Astrocyte (in vitro differentiated cells and primary cell): ENCODE measurements at regions not wholly inside any gene's neighbourhood (a gene's known extent, or its start where the extent isn't known, plus 50 kb on each side); places are given as distances from the start of the nearest gene placed in this dataset.

Experiments used
- EZH2 ChIP-seq: IDR thresholded peaks from 2 replicates; pipeline ENCODE4 v1.6.1; 2012; ENCODE audit warnings: mild to moderate bottlenecking, low read length, inconsistent platforms; ENCODE audit not compliant: insufficient read depth
- TF ChIP-seq, protein P1 (sequence below): IDR thresholded peaks from 2 replicates; pipeline ENCODE4 v1.5.1; 2011; ENCODE audit warnings: low read depth, mild to moderate bottlenecking, inconsistent platforms, low read length, moderate library complexity; ENCODE audit not compliant: insufficient read depth

DNA sequence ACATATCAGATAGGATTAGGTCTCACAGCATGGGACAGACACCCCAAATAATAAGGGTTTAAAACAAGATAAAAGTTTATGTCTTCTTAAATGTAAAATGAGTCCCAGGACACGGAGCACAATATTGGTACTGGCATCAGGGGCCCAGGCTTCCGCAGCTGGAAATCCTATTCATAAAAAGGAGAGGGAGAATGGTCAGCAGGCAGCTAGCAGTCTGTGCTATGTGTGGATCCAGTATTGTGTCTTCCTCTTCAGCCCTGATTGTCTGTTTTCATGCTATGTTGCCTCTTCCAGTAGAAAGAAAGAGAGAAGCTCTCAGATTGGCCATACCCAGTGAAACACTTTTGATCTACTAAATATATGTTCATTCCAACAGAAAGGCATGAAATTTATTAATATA, 319.3 kb upstream of the SLCO3A1 start:
- TF ChIP-seq, protein P1, sequence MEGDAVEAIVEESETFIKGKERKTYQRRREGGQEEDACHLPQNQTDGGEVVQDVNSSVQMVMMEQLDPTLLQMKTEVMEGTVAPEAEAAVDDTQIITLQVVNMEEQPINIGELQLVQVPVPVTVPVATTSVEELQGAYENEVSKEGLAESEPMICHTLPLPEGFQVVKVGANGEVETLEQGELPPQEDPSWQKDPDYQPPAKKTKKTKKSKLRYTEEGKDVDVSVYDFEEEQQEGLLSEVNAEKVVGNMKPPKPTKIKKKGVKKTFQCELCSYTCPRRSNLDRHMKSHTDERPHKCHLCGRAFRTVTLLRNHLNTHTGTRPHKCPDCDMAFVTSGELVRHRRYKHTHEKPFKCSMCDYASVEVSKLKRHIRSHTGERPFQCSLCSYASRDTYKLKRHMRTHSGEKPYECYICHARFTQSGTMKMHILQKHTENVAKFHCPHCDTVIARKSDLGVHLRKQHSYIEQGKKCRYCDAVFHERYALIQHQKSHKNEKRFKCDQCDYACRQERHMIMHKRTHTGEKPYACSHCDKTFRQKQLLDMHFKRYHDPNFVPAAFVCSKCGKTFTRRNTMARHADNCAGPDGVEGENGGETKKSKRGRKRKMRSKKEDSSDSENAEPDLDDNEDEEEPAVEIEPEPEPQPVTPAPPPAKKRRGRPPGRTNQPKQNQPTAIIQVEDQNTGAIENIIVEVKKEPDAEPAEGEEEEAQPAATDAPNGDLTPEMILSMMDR: no peak
- TF ChIP-seq EZH2: no peak
